ENCODE measurements at regions not wholly inside any gene's neighbourhood (a gene's known extent, or its start where the extent isn't known, plus 50 kb on each side); places are given as distances from the start of the nearest gene placed in this dataset.

- in situ Hi-C loops (cut with MboI; ENCODE audit: low pct_unique_long_range_greater_than_20kb, low sequenced_read_pairs, unreplicated experiment), result loop anchor here (25.0 kb wide), 1 partner anchor 388 kb away; no protein-coding TSS in a partner anchor
- TF ChIP-seq CTCF (IDR thresholded peaks at IDR 0.05; ENCODE audit: extremely low read depth, insufficient read depth, missing control alignments), result no peak
- no peak for DNase-seq (ENCODE audit: low spot score)
These were observed 299.9 kb upstream of the MSX2 start for GRCh38 chr5:174424219-174425053.

DNA sequence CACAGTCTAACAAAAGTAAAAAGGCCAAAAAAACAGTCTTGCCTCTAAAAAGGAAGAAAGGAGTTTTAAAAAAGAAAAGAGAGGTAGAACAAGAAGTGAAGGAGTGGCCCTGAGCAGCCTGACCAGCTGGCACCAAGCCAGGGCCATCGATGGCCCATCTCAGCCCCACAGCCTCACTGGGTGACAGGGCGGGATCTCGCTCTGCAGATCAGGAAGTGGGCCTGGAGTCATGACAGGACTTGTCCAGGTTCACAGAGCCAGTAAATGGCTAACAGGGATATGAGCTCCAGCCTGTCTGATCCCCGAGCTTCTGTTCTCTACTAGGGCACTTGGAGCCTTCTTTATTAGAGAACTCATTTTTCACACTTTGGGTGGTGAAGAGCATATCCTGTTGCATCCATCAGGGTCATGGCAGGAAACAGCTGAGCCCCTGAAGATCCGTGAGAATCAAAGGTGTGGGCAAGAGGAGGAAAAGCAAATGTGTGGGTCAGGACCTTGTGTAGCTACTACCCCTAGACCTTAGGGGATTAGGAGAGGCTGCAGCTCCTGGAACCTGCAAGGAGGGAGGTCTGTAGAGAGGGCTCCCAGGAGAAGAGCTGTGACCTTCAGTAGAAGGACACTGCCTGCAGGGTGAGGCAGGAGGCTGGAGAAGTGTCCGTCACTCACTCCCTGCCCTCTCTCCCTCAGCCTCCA lies 299.0 kb upstream of the MSX2 start:
- in situ Hi-C loops (cut with MboI; ENCODE audit: low pct_unique_long_range_greater_than_20kb, low sequenced_read_pairs, unreplicated experiment), result no loop called here
- no peak for DNase-seq (ENCODE audit: low spot score)
- no peak for TF ChIP-seq CTCF (IDR thresholded peaks at IDR 0.05; ENCODE audit: extremely low read depth, insufficient read depth, missing control alignments)

DNA sequence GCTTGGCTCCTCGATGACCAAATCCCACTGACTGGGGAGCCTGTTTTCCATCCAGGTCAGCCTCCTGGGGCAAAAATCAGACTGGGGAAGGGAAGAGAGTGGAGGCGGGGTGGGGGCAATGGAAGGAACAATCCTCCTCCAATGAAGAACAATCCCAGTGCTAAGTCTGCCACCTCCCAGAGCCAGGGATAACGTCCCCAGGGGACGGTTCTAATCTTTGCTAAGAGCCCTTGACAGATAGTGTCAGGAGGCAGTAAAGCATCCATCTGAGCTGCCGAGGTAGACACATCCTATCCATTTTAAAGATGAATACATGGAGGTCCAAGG lies 298.5 kb upstream of the MSX2 start:
- no peak for DNase-seq (ENCODE audit: low spot score)
- TF ChIP-seq CTCF (IDR thresholded peaks at IDR 0.05; ENCODE audit: extremely low read depth, insufficient read depth, missing control alignments), result no peak
- in situ Hi-C loops (cut with MboI; ENCODE audit: low pct_unique_long_range_greater_than_20kb, low sequenced_read_pairs, unreplicated experiment), result no loop called here

- in situ Hi-C loops (cut with MboI; ENCODE audit: low pct_unique_long_range_greater_than_20kb, low sequenced_read_pairs, unreplicated experiment), result no loop called here
- TF ChIP-seq CTCF (IDR thresholded peaks at IDR 0.05; ENCODE audit: extremely low read depth, insufficient read depth, missing control alignments), result no peak
- no peak for DNase-seq (ENCODE audit: low spot score)
These were observed 298.0 kb upstream of the MSX2 start for GRCh38 chr5:174426388-174426787.

DNA sequence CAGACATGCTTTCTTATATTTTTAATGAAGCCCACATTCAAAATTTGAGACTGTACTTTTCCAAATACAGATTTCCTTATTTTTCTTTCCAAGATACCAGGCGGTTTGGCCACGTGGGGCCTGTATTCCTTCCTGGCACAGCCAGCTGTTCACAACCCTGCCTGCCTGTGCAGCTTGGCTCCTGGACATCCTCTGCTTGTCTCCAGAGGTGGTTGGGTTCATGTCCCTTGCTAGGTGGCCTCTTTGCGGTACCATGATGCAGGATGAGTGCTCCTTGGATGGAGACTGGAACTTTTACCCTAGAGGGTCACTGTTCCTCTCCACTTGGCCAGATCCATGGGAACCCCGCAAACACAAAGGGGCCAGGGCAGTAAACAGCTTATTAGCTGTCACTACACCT lies 297.5 kb upstream of the MSX2 start:
- DNase-seq (ENCODE audit: low spot score), result no peak
- TF ChIP-seq CTCF (IDR thresholded peaks at IDR 0.05; ENCODE audit: extremely low read depth, insufficient read depth, missing control alignments), result no peak
- in situ Hi-C loops (cut with MboI; ENCODE audit: low pct_unique_long_range_greater_than_20kb, low sequenced_read_pairs, unreplicated experiment), result no loop called here

GRCh38 chr5:174427304-174427703 lies 297.1 kb upstream of the MSX2 start:
- TF ChIP-seq CTCF (IDR thresholded peaks at IDR 0.05; ENCODE audit: extremely low read depth, insufficient read depth, missing control alignments), result no peak
- in situ Hi-C loops (cut with MboI; ENCODE audit: low pct_unique_long_range_greater_than_20kb, low sequenced_read_pairs, unreplicated experiment), result no loop called here
- DNase-seq (ENCODE audit: low spot score), result no peak
